ENCODE measurements at regions not wholly inside any gene's neighbourhood (a gene's known extent, or its start where the extent isn't known, plus 50 kb on each side); places are given as distances from the start of the nearest gene placed in this dataset.

DNA sequence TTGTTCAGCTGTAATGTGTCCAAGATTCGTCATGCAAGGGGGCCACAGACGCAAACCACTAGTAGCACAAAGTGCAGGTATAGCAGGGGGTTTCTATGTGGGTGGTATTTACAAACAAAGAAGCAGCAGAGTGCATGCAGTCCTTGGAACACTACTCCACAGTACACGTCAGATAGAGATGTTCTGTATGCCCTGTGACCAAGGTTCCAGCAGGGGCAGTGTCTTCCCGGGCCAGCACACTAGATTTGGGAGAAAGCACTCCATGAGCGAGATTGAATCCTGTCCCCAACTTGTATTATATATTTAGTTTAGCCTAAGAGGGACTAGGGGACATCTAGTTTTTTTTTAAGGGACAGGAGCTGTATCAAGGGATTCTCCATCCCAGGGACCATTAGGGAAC is 54.4 kb upstream of the ESX1 start:
- TF ChIP-seq CTCF (conservative IDR thresholded peaks at IDR 0.05; ENCODE audit: low read length) (no peak; the same call in 1 of the 2 replicates), EZH2phosphoT487 (IDR thresholded peaks at IDR 0.05; ENCODE audit: borderline replicate concordance) (no peak)
